ENCODE measurements at regions not wholly inside any gene's neighbourhood (a gene's known extent, or its start where the extent isn't known, plus 50 kb on each side); places are given as distances from the start of the nearest gene placed in this dataset.

DNA sequence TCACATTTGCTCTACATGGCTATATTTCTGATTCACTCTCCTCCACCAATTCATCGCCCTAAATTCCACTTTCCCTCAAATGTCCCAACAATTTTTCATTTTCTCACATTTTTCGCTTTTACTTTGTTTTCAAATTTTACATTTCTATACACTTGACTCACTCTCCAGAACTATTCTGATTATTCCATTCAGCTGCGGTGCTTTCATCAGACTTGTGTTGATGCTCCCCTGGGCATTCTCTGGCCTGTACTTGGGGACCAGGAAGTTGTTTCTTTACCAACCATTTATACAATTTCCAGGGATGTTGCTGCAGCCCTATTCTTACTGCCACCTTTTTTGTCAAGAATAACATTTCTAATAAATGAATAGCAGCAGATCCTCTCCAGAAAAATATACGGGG, 444.8 kb downstream of the MAFB start:
- H3K9me3 Mint-ChIP-seq: peaks cover 3% of the 10 kb centered on the region
- H3K36me3 Mint-ChIP-seq: no peaks in the 10 kb centered on the region
- no peak overlapping the region for H3K27ac Mint-ChIP-seq
- H3K4me3 Mint-ChIP-seq: no peak overlapping the region
- no peaks in the 10 kb centered on the region for H3K4me1 Mint-ChIP-seq
- TF ChIP-seq, protein P1, sequence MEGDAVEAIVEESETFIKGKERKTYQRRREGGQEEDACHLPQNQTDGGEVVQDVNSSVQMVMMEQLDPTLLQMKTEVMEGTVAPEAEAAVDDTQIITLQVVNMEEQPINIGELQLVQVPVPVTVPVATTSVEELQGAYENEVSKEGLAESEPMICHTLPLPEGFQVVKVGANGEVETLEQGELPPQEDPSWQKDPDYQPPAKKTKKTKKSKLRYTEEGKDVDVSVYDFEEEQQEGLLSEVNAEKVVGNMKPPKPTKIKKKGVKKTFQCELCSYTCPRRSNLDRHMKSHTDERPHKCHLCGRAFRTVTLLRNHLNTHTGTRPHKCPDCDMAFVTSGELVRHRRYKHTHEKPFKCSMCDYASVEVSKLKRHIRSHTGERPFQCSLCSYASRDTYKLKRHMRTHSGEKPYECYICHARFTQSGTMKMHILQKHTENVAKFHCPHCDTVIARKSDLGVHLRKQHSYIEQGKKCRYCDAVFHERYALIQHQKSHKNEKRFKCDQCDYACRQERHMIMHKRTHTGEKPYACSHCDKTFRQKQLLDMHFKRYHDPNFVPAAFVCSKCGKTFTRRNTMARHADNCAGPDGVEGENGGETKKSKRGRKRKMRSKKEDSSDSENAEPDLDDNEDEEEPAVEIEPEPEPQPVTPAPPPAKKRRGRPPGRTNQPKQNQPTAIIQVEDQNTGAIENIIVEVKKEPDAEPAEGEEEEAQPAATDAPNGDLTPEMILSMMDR (IDR thresholded peaks at IDR 0.05; ENCODE audit: unreplicated experiment): no peak
- H3K27me3 Mint-ChIP-seq (ENCODE audit: low read depth): peaks cover 2% of the 10 kb centered on the region
- DNase-seq (ENCODE audit: low spot score in 2 of 2, unreplicated experiment in 2 of 2): no peak

DNA sequence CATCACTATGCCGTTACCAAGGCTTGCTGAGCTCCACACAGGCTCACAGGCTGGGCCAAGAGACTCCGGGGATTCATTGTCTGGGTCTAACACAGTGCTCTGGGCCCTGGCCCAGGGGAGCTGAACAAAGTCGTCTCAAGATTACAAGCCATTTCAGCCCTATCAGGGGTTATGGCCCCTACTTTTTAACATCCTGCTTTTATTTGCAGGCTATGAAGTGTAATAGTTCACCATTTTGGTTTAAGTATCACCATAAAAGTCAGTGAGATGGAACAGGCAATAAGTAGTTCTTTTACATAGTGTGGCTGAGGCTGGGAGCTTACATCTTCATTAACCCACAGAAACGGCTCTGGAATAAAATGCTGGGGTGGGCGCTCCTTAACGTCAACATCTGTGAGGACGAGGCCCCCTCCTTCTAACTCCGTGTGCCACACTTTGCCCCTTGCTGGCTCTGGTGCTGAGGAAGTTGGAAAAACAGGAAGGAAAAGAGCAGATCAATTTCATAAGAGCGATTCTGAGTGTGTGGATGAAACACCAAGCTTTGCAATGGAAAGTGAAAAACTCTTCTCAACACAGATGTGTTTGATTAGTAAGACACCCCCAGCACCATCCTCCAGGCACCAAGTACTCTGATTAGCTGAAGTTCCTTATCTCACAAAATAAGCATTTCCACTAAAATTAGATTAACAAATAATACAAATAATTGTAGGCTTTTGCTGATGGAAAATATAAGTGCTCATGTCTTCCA, 447.3 kb downstream of the MAFB start:
- no peak for DNase-seq (ENCODE audit: low spot score in 2 of 2, unreplicated experiment in 2 of 2)
- Mint-ChIP-seq H3K36me3 (no peaks in the 10 kb centered on the region), H3K27me3 (ENCODE audit: low read depth) (peaks cover 10% of the 10 kb centered on the region), H3K9me3 (no peaks in the 10 kb centered on the region), H3K27ac (no peak overlapping the region), H3K4me3 (no peak overlapping the region), H3K4me1 (no peaks in the 10 kb centered on the region)
- TF ChIP-seq, protein P1 (IDR thresholded peaks at IDR 0.05; ENCODE audit: unreplicated experiment): no peak

DNA sequence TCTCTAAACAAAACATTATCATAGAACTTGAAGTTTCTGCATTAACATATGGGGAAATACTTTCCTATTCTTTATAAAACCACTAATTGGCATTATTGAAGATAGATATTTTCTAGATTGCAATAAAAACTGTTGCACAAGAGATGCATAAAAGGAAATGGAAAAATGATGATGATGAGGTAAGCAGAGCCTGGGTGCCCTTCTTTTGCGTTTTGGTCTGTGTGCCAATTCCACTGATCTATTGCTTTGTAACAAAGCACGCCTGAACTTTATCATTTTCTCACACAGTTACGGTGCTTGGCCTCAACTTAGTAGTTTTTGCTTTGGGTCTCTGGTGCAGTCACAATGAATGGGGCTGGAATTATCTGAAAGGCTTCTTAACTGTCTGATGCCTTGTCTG, 450.5 kb downstream of the MAFB start:
- TF ChIP-seq, protein P1 (IDR thresholded peaks at IDR 0.05; ENCODE audit: unreplicated experiment): no peak
- Mint-ChIP-seq H3K27me3 (ENCODE audit: low read depth) (peaks cover 30% of the 10 kb centered on the region), H3K9me3 (no peaks in the 10 kb centered on the region), H3K27ac (no peak overlapping the region), H3K4me1 (peaks cover 5% of the 10 kb centered on the region), H3K4me3 (no peak overlapping the region), H3K36me3 (no peaks in the 10 kb centered on the region)
- no peak for DNase-seq (ENCODE audit: low spot score in 2 of 2, unreplicated experiment in 2 of 2)

DNA sequence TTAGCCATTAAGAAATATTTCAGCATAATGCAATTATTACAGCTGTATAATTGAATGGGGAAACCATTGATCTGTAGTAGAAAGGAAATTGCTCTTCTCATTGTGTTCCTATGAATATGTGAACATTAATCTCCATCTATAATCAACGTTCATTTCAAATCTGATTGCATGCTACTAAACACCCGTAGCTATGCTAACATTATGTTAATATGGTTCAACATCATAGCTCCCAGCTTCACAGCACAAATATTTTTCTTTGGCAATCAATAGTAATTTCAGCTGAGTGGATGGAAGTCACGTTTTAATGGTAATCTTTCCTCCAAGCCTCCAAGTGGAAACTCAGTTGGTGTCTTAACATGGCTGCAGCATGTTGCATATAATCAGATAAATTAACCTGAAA, 454.4 kb downstream of the MAFB start:
- no peak for DNase-seq (ENCODE audit: low spot score in 2 of 2, unreplicated experiment in 2 of 2)
- Mint-ChIP-seq H3K36me3 (no peaks in the 10 kb centered on the region), H3K4me1 (peaks cover 5% of the 10 kb centered on the region), H3K9me3 (no peaks in the 10 kb centered on the region), H3K27ac (no peak overlapping the region), H3K27me3 (ENCODE audit: low read depth) (peaks cover 48% of the 10 kb centered on the region), H3K4me3 (no peak overlapping the region)
- TF ChIP-seq, protein P1 (IDR thresholded peaks at IDR 0.05; ENCODE audit: unreplicated experiment): no peak

DNA sequence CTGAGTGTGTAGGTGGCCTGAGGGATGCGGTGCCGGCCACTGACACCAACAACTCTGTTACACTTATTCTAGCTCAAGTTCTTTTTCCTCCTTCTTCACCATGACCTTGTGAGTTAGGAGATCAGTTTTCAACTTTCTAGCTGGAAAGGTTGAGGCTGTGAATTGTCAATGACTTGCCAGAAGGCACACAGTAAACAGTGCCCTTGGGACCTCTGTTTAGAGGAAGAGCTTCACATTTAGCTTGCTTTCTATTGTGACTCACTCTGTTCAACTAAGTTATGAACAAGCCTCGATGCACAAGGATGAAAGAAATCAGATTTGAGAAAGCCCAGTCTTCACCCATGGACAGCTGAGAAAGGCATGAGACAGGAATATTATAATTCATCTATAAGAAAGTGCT, 455.6 kb downstream of the MAFB start:
- TF ChIP-seq, protein P1 (IDR thresholded peaks at IDR 0.05; ENCODE audit: unreplicated experiment): no peak
- no peak for DNase-seq (ENCODE audit: low spot score in 2 of 2, unreplicated experiment in 2 of 2)
- peaks cover 40% of the 10 kb centered on the region for H3K27me3 Mint-ChIP-seq (ENCODE audit: low read depth)
- no peaks in the 10 kb centered on the region for H3K9me3 Mint-ChIP-seq
- H3K27ac Mint-ChIP-seq: no peak overlapping the region
- peaks cover 5% of the 10 kb centered on the region for H3K4me1 Mint-ChIP-seq
- H3K4me3 Mint-ChIP-seq: no peak overlapping the region
- H3K36me3 Mint-ChIP-seq: no peaks in the 10 kb centered on the region

Measured in mesothelial cell of epicardium (in vitro differentiated cells).